ENCODE measurements at regions not wholly inside any gene's neighbourhood (a gene's known extent, or its start where the extent isn't known, plus 50 kb on each side); places are given as distances from the start of the nearest gene placed in this dataset.

DNA sequence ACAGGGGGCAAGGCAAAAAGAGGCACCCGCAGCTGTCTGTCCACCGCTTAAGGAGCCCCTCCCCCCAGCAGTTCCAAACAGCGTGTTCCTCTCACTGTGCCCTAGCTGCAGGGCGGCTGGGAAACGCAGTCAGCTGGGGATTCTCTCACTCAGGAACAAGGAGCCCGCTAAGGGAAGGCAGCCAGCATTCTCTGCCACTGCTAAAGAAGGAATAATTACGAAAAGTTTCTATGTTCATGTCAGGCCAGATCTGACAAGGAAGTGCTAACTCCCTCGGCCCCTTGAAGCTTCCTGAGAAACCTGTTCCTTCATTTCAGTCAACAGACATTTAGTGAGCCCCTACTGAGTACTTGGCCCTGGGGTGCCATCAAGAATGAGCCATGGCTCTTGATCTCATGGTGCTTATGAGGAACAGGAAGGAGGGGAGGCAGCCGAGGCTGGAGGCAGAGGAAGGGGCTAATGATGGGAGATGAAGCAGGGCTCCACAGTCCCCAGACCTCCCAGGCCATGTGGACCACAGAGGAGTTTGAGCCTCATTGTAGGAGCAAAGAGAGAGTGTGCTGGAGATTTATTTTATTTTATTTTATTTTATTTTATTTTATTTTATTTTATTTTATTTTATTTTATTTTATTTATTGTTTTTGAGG, 101.7 kb upstream of the PMEPA1 start:
- ChIA-PET CTCF (no interaction called here), POLR2A (ENCODE audit: low non-redundant PET) (interaction anchor here (0.5 kb wide), 1 partner anchor 19 kb away, joined by 5 read pairs; no protein-coding TSS in a partner anchor)
- intact Hi-C loops (cut with micrococcal nuclease; ENCODE audit: unreplicated experiment) = no loop called here
- Histone ChIP-seq H3K4me3 (ENCODE audit: low read depth, low read length, poor library complexity, severe bottlenecking) (no peak overlapping the region), H3K4me1 (ENCODE audit: insufficient read depth, low read length, poor library complexity, severe bottlenecking) (no peaks in the 10 kb centered on the region), H3K27me3 (replicated peaks; ENCODE audit: insufficient read depth, low read depth, low read length, poor library complexity) (peaks cover 5% of the 10 kb centered on the region), H3K27ac (ENCODE audit: low read depth, low read length, poor library complexity, severe bottlenecking) (no peak overlapping the region), H3K36me3 (ENCODE audit: insufficient read depth, low read length, poor library complexity, severe bottlenecking) (no peaks in the 10 kb centered on the region), H3K9me3 (ENCODE audit: low read depth, low read length, poor library complexity, severe bottlenecking) (no peaks in the 10 kb centered on the region)
- no peak for TF ChIP-seq EZH2 (IDR thresholded peaks at IDR 0.05; ENCODE audit: borderline replicate concordance, low read depth, low read length, poor library complexity, severe bottlenecking)
- TF ChIP-seq, protein P1, sequence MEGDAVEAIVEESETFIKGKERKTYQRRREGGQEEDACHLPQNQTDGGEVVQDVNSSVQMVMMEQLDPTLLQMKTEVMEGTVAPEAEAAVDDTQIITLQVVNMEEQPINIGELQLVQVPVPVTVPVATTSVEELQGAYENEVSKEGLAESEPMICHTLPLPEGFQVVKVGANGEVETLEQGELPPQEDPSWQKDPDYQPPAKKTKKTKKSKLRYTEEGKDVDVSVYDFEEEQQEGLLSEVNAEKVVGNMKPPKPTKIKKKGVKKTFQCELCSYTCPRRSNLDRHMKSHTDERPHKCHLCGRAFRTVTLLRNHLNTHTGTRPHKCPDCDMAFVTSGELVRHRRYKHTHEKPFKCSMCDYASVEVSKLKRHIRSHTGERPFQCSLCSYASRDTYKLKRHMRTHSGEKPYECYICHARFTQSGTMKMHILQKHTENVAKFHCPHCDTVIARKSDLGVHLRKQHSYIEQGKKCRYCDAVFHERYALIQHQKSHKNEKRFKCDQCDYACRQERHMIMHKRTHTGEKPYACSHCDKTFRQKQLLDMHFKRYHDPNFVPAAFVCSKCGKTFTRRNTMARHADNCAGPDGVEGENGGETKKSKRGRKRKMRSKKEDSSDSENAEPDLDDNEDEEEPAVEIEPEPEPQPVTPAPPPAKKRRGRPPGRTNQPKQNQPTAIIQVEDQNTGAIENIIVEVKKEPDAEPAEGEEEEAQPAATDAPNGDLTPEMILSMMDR (conservative IDR thresholded peaks at IDR 0.05; ENCODE audit: low read depth, low read length) = no peak
- no TSS peak for BruUV-seq (replicated peaks)
- DNase-seq (ENCODE audit: low spot score) = peak; percentile 12

DNA sequence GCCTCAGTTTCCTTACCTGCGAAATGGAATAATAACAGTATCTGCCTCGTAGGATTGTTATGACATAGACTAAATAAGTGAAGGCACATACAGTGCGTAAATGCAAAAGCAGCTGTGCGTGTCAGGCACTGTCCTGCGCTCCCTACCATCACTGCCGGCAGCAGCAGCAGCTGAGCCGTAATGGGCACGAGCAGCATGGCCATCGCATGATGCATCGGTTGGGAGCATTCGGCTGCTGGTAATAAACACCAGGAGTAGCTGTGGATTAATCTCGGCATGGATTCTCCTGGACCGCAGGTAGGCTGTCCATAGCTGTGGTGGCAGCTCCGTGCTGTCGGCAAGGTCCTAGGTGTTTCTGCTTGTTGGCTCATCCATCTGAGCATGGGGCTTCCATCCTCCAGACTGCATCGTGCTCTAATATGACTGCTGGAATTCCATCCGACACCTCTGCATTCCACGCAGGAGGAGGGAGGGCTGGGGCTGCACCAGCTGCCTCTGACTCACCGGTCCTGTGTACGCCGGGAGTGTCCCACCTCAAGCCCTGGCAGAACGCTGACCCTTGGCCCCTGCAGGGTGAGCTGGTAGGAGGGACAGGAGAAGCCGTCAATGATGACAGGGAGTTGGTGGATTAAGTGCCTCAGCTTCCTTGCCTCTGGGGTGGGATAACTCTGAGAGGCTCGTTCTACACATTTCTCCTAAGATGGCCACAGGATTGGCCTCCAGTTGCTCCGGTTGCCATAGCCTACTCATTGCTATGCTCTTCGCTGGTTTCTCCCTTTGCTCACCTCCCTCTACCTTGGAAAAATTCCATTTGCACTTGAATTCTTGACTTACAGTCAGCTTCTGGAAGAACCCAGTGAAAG, 100.9 kb upstream of the PMEPA1 start:
- intact Hi-C loops (cut with micrococcal nuclease; ENCODE audit: unreplicated experiment) = no loop called here

DNA sequence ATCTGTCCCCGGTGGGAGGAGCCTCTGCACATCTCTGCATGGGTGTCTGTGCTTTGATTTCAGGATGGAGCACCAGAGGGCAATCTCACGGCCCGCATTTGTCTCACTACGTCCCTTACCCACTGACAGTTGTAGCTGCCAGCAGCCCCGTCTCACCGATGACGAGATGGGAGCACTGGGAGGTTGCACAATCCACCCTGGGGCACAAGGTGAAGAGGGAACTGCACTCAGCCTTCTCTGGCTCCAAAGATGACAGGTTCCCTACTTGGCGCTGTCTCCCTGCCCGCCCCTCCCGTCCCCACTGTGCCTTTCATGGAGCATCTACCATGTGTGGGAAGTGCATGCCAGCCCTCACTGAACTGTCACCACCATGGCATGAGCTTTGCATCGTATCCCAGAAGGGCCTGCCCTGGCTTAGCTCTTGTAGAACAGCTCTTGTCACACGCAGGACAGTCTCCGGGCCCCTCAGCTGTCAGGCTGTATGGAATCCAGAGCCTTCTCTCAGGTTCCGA, 99.9 kb upstream of the PMEPA1 start:
- CTCF ChIA-PET = no interaction called here
- POLR2A ChIA-PET (ENCODE audit: low non-redundant PET) = no interaction called here
- intact Hi-C loops (cut with micrococcal nuclease; ENCODE audit: unreplicated experiment) = no loop called here
- H3K36me3 ChIP-seq (ENCODE audit: insufficient read depth, low read length, poor library complexity, severe bottlenecking) = no peaks in the 10 kb centered on the region
- no peak for DNase-seq (ENCODE audit: low spot score)
- no peak overlapping the region for H3K4me3 ChIP-seq (ENCODE audit: low read depth, low read length, poor library complexity, severe bottlenecking)
- no peak overlapping the region for H3K27ac ChIP-seq (ENCODE audit: low read depth, low read length, poor library complexity, severe bottlenecking)
- BruUV-seq (replicated peaks) = no TSS peak
- TF ChIP-seq EZH2 (IDR thresholded peaks at IDR 0.05; ENCODE audit: borderline replicate concordance, low read depth, low read length, poor library complexity, severe bottlenecking) = no peak
- TF ChIP-seq, protein P1 (conservative IDR thresholded peaks at IDR 0.05; ENCODE audit: low read depth, low read length) = no peak
- H3K9me3 ChIP-seq (ENCODE audit: low read depth, low read length, poor library complexity, severe bottlenecking) = no peaks in the 10 kb centered on the region
- no peaks in the 10 kb centered on the region for H3K27me3 ChIP-seq (replicated peaks; ENCODE audit: insufficient read depth, low read depth, low read length, poor library complexity)
- no peaks in the 10 kb centered on the region for H3K4me1 ChIP-seq (ENCODE audit: insufficient read depth, low read length, poor library complexity, severe bottlenecking)

More for the DNA sequence above, 100.9 kb upstream of the PMEPA1 start:
- TF ChIP-seq EZH2 (IDR thresholded peaks at IDR 0.05; ENCODE audit: borderline replicate concordance, low read depth, low read length, poor library complexity, severe bottlenecking) = no peak
- TF ChIP-seq, protein P1 (conservative IDR thresholded peaks at IDR 0.05; ENCODE audit: low read depth, low read length) = no peak
- H3K4me1 ChIP-seq (ENCODE audit: insufficient read depth, low read length, poor library complexity, severe bottlenecking) = no peaks in the 10 kb centered on the region
- no peaks in the 10 kb centered on the region for H3K36me3 ChIP-seq (ENCODE audit: insufficient read depth, low read length, poor library complexity, severe bottlenecking)
- H3K4me3 ChIP-seq (ENCODE audit: low read depth, low read length, poor library complexity, severe bottlenecking) = no peak overlapping the region
- H3K27ac ChIP-seq (ENCODE audit: low read depth, low read length, poor library complexity, severe bottlenecking) = no peak overlapping the region
- BruUV-seq (replicated peaks) = no TSS peak
- no peaks in the 10 kb centered on the region for H3K9me3 ChIP-seq (ENCODE audit: low read depth, low read length, poor library complexity, severe bottlenecking)
- H3K27me3 ChIP-seq (replicated peaks; ENCODE audit: insufficient read depth, low read depth, low read length, poor library complexity) = no peaks in the 10 kb centered on the region
- CTCF ChIA-PET = no interaction called here
- DNase-seq (ENCODE audit: low spot score) = no peak
- POLR2A ChIA-PET (ENCODE audit: low non-redundant PET) = interaction anchor here (0.5 kb wide), 1 partner anchor 18 kb away, joined by 5 read pairs; no protein-coding TSS in a partner anchor
